AG20443 (cell line): ENCODE measurements at regions not wholly inside any gene's neighbourhood (a gene's known extent, or its start where the extent isn't known, plus 50 kb on each side); places are given as distances from the start of the nearest gene placed in this dataset.
A peak's percentile ranks its signal among the peaks of the same experiment; 100 is the strongest.

Source experiments
- DNase-seq: peaks from one replicate; pipeline ENCODE4 v3.0.0; 2012; ENCODE audit warnings: low spot score, mixed read lengths

- DNase-seq: no peak
Observed at GRCh38 chr3:72398781-72399180, 449.5 kb downstream of the SHQ1 start.

- DNase-seq: no peak
Observed at GRCh38 chr3:72397586-72397985, 450.7 kb downstream of the SHQ1 start.

GRCh38 chr3:72396899-72397298 is 451.3 kb downstream of the SHQ1 start:
- DNase-seq: no peak

GRCh38 chr3:72395776-72396311 is 452.4 kb downstream of the SHQ1 start:
- DNase-seq: no peak

GRCh38 chr3:72393455-72393854 is 454.8 kb downstream of the SHQ1 start:
- DNase-seq: no peak

- no peak for DNase-seq
Observed at GRCh38 chr3:72391659-72392058, 456.6 kb downstream of the SHQ1 start.

GRCh38 chr3:72390841-72391240 is 457.4 kb downstream of the SHQ1 start:
- DNase-seq: no peak

- DNase-seq: no peak
Observed at GRCh38 chr3:72388644-72389043, 459.6 kb downstream of the SHQ1 start.

GRCh38 chr3:72388117-72388516 is 460.1 kb downstream of the SHQ1 start:
- no peak for DNase-seq

- no peak for DNase-seq
Observed at GRCh38 chr3:72386327-72387000, 461.8 kb downstream of the SHQ1 start.

- no peak for DNase-seq
Observed at GRCh38 chr3:72385167-72385566, 463.1 kb downstream of the SHQ1 start.

- no peak for DNase-seq
Observed at GRCh38 chr3:72384602-72385001, 463.6 kb downstream of the SHQ1 start.

- DNase-seq: no peak
Observed at GRCh38 chr3:72383883-72384282, 464.4 kb downstream of the SHQ1 start.

GRCh38 chr3:72383230-72383629 is 465.0 kb downstream of the SHQ1 start:
- DNase-seq: no peak

- DNase-seq: no peak
Observed at GRCh38 chr3:72382460-72382859, 465.8 kb downstream of the SHQ1 start.

- DNase-seq: no peak
Observed at GRCh38 chr3:72381584-72381983, 466.7 kb downstream of the SHQ1 start.

GRCh38 chr3:72380711-72381493 is 467.3 kb downstream of the SHQ1 start:
- DNase-seq: no peak

GRCh38 chr3:72380193-72380592 is 468.1 kb downstream of the SHQ1 start:
- peak; percentile 80 for DNase-seq

- DNase-seq: peak; percentile 34
Observed at GRCh38 chr3:72379500-72380187, 468.6 kb downstream of the SHQ1 start.

GRCh38 chr3:72378287-72378686 is 470.0 kb downstream of the SHQ1 start:
- DNase-seq: no peak

GRCh38 chr3:72376956-72377710 is 471.1 kb downstream of the SHQ1 start:
- no peak for DNase-seq
